Umbilical cord (tissue), 1 donor: ENCODE measurements at regions not wholly inside any gene's neighbourhood (a gene's known extent, or its start where the extent isn't known, plus 50 kb on each side); places are given as distances from the start of the nearest gene placed in this dataset.
"Not testable (repeated sequence)": the region's sequence is repeated elsewhere in the genome, so short reads cannot be mapped to it uniquely, and the experiment has no call there.

Experiments
- DNase-seq: peaks from one replicate; pipeline ENCODE4 v3.0.0-alpha.2; 2015; ENCODE audit warnings: low spot score

DNA sequence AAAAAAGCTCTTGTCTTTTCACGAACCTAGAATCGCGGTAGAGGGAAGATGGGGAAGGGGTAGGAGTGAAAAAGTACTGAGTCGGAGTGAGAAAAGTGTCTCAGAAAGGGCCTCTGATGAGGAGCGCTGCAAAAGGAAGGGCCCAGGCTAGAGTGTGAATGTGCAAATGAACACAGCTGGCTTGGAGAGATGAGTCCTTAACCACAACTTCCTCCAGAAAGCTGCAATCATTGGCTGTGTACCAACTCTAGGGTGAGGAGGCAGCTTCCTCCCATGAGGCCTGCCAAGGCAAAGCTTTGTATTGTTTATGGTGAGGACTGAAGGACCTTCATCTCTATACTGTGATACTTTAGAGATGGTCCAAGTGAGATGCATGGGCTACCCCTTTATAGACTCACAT is 566.9 kb upstream of the ANO5 start:
- DNase-seq: no peak

DNA sequence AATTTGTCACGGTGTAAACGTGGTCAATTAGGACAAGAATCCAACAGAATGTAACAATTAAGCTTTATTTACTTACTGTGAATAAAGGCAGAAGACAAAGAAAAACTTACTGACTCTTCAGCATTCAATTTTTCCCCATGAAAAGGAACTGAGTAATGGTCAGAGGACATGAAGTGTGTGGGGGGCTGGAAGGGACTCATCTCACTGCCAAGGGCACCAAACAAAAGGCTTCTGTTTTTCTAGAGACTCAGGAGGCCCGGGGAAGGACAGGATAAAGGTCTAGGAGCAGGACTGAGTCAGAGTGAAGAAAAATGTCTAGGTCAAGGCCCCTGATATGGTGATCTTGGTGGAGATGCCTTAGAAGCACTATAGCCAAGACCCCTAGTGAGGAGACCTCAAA is 564.2 kb upstream of the ANO5 start:
- DNase-seq: no peak

DNA sequence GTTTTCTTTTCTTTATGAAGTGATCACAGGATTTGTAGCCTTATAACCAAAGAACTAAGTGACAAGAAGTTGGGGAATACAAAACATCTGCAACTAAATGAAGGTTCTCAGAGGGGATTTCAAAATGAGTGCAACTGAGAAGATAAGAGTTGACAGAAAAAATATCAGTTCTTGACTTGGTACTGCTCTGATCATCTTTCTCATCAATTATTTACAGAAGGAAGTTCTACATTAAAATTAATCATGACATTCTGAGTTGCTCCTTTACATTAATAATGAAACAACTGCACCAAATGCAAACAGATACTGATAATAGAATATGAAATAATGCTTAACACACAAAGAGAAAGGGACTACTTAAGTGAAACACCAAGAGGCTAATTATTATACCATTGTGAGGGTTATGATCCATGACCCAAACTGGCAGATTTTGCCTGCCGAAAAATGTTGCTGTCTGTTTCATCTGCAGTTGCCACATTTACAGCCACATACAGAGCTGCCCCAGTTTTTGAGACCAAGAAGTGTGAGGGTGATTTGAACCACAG is 561.9 kb upstream of the ANO5 start:
- no peak for DNase-seq

DNA sequence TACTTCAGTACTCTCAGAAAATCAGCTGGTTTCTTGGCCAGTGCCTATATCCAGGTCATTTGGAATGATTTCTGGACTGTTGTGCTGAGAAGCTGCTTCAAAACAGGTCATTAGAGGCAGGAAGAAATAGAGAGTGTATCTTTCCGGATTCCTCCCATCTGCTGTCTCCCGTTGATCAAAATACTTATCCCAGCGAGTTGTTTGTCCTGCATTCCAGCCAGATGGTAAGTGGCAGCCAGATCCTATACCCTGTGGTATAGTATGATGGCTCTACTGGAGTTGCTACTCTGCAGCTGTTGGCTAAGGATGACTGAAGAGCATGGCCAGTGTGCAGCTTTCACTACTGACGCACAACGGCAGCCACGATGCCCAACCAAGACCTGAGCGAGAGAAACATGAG is 560.9 kb upstream of the ANO5 start:
- no peak for DNase-seq

DNA sequence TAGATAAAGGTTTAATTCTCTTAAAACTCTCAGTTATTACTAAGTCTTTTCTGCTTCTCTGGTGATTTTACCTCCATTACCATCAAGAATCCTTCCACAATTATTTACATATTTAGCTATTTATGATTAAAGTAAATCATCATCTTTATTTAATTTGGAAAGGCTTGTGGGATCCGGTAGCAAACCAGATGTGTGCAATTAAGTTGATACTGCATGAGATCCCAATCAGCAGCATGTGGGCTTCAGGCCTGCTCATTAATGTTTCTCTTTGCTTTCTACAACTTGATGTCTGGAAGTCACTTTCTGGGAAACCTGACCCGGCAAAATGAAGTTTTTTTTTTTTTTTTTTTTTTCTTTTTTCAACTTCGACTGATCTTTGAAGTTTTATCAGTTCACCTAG is 558.4 kb upstream of the ANO5 start:
- no peak for DNase-seq

DNA sequence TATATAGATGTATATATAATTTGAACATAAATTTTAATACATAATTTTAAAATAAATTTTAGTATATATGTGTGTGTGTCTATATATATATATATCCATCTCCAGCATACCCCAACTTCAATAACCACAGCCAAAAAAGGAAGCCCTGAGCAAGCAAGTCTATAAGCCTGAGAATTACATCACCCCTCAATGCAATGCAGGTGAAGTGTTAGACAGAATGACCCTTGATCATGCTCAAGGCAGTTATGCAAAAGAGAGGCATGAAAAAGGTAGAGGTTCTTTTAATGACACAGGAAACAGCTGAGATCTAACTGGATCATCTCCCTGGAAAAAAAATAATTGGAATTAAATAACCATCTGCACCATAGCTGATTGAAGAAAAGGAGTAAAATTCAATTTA is 557.9 kb upstream of the ANO5 start:
- DNase-seq: no peak

DNA sequence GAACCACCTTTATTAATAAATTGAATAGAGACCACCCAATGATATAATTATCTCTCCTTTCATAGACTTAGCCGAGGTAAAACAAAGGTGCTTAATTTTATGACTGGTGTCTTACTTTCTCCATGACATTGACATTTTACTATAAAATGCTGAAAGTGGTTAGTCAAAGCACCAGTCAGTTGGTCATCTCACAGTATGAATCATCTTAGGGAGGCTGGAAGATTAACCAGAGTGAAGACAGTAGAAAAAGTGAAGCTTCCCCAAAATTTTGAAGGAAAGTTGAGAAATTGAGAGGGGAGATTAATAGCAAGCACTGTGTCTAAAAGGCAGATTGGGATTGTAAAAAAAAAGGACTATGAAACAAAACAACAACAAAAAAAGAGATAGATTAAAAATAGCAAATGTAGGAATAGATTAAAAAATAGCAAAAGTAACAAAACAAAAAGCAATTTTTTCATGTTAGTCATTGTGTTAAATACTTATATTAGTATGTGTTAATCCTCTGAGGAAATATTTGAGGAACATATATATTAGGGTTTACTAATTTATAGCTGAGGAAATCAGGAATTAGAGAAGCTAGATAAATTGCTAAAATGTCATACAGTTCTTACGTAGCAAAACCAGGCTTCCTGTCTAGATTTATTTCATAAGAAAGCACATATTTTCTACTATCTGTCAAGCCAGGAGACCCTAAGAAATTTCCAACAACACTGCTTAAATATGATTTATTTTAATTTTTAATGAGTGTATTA is 557.3 kb upstream of the ANO5 start:
- DNase-seq: no peak

DNA sequence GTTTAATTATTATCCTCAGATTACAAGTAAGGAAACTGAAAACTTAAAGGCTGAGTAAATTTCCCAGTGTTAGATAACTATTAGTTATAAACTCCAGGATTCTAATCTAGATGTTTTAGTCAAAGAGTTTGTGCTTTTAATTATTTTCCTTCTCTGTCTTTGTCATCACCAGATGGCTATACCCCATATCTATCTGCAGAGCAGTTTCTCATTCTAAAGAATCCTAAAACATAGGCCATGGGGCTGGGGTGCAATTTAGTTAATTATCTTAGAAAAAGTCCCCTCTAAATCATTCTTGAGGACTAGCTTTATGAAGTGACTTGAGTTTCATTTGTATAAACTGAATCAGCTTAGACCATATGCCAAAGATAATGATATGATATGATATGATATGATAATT is 556.3 kb upstream of the ANO5 start:
- no peak for DNase-seq

DNA sequence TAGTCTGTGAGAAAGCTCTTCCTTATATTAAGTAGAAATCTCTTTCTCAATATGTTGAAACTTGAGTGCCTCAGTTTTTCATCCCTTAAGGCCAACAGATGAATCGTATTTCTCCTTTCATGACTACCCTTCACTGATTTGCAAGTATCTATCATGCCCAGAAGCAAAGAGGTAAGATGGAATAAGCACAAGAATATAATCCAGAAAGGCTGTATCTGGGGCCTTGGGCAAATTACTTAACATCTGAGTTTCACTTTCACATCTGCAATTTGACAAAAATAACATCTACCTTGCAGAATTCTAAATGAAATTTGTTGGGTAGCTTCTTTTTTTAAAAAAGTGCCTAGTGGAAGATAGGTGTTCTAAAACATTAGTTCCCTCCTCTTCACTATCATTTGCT is 552.4 kb upstream of the ANO5 start:
- DNase-seq: no peak

DNA sequence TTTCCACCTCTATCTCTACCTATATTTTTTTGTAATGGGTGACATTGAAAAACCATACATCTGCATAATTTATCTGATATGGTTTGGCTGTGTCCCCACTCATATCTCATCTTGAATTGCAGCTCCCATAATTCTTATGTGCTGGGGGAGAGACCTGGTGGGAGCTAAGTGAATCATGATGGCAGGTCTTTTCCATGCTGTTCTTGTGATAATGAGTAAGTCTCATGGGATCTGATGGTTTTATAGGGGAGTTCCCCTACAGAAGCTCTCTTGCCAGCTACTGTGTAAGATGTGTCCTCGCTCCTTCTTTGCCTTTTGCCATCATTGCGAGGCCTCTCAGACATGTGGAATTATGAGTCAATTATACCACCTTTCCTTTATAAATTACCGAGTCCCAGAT is 551.0 kb upstream of the ANO5 start:
- DNase-seq: no peak

DNA sequence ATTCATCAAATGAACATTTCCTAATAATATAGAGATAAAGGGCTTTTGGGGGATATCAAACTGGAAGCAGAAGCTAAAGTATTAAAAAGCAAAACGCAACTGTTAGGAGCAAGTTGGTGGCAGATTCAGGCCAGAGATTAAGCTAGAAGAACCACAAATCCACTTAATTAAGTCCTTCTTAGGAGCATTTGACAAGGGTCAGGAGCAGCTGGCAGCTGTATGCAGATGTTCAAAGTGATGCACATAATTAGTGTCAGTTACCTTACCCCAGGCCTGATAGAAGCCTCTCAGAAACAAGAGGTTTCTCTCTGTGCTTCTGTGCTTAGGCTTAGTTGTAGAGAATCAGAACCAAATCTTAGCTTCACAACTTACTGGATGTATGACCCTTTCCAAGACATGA is 546.5 kb upstream of the ANO5 start:
- no peak for DNase-seq

DNA sequence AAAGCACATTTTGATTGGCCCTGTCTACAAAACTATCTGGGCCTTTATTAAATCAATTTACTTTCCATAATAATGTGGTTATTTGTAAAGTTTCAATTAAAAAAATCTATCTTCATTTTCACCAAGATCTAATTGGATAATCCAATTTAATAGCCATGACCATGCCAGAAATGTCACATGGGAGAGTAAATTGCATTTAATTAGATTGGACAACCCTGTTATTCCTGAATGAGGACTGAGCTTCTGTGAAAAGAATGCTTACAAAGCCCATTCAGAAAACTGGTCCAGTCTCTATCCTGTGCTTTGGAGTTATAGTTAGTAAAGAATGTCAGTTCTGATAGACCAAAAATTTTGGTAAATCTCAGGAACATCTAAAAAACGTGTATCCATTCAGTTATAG is 541.9 kb upstream of the ANO5 start:
- DNase-seq: no peak

DNA sequence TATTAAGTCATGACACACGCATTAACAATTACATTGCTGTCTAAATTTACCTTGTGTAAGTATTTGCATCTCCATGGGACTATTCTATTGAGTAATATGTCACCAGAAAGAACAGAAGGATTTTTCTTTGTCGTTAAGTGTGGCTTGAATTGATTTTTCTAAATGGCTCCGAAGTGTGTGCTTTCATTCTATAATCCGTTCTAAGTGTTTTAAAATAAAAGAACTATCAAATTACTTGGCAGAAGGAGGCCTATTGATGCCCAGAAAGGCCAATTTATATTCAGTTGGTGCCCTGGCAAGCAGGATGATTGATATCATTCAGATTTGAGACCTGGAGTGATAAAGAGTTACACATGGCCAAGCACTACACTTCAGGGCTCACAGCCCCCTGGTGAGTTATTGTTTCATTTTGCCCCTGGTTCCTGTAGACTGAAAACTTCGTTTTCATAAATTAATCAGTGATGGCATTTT is 538.9 kb upstream of the ANO5 start:
- DNase-seq: no peak

DNA sequence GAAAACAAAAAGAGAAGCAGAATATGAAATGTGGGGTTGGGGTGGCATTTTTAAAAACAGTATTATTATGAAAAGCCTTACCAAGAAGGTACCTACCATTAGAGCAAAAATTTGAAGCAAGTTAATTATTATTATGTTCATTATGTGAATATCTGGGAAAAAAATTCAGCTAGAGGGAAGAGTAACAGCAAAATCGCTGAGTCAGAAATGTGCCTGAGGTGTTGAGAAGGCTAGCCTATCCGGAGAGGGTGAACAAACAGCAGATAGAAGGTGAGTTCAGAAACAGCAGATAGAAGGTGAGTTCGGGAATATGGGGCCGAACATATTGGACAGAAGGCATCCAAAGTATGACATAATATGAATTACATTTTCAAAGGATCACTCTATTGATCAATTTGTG is 536.8 kb upstream of the ANO5 start:
- no peak for DNase-seq

DNA sequence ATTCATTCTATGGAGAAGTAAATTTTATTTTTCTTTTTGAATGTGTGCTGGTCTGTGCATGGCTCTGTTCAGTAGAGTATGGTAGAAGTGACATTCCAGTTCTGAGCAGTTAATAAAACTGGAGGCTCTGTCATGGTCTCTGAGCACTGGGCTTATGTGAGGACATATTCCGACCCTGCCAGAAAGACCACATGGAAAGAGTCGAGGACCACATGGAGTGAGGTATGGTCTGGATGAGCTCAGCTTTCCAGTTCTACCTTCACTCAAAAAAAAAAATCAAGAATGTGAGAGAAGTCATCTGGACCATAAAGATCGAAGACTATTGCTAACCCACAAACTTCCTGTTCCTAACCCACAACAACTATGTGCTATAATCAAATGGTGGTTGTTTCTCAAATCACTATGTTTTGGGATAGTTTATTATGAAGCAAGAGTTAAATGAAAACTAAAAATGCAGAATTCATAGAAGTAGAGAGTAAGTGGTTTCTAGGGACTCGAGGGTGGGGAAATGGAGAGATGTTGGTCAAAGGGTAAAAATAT is 534.2 kb upstream of the ANO5 start:
- DNase-seq: no peak

DNA sequence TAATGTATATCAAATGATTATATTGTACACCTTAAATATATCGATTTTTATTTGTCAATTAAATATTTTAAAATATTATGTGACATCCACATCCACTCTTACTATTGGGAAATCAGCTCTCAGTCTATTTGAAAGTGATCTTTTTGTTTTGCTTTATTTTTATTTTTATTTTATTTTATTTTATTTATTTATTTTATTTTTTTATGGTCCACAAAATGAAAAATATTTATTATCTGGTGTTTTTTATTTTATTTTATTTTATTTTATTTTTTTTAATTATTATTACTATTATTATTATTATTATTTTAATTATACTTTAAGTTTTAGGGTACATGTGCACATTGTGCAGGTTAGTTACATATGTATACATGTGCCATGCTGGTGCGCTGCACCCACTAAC is 533.5 kb upstream of the ANO5 start:
- not testable (repeated sequence) for DNase-seq

DNA sequence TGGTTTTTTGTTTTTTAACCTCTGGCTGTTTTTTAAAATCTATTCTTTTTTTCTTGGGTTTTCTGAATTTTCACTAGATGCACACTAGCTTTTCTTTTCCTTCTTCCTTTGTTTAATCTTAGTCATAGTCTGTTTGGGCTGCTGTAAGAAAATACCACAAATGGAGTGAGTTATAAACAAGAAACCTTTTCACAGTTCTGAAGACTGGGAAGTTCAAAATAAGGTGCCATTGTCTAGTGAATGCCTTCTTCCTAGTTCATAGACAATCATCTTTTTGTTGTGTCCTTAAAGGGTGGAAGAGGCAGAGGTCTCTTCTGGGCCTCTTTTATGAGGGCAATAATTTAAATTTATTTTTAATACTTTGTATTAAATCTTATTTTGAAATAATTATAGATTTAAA is 532.9 kb upstream of the ANO5 start:
- DNase-seq: no peak

DNA sequence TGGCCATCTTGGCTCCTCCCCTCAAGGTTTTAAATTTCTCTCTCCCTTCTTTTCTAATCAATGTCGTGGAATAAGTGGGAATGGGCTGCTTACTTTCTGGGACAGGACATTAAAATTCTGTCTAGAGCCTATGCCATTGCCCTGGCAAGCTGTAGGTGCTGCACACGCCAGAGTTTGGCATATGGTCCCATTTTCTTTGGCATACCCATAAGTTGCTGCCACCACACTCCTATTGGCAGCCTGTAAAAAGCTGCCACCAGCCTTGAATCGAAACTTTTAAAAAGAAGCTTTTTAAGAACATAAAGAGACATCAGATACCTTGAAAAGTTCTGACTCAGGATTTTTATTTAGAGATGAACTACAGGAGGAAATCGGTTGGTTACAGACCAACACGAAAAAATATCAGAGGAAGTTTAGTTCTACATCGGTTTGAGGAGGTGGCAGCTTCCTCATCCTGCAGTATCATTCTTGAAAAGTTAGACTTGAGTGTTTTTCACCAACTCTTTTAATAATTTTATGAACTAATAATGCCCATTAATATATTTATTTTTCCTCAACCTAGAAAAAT is 517.8 kb upstream of the ANO5 start:
- no peak for DNase-seq

DNA sequence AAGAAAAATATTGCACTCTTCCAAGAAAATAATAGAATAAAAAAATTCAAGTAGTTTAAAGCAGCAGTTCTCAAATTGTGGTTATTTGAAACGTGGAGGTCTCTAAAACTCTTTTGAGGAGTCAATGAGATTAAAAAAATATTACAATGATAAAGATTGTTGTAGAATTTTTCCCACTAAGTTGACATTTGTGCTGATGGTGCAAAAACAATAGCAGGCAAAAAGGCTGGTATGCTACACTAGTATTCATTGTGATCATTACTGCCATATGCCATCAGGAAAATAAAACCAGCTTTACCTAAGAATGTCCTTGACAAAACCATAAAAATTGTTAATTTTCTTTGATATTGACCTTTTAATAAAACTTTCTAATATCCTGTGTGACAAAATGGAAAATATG is 505.2 kb upstream of the ANO5 start:
- DNase-seq: no peak

DNA sequence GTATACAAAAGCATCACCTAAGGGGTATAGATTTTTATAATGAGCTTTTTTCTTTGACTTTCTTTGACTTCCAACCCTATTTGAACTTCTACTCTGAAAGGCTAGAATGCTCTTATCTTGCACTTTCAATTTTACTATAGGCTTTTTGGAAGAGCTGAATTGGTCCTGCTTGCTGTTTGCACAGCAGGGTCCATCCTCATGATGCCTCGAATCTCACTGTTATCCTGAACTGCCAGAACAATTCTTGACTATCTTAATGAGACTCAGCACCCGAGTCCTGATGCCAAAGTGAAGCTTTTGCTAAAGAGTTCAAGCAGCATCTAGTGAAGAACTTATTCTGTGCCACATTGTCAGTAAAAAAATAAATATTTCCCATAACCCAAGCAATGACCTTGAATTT is 488.3 kb upstream of the ANO5 start:
- DNase-seq: no peak

DNA sequence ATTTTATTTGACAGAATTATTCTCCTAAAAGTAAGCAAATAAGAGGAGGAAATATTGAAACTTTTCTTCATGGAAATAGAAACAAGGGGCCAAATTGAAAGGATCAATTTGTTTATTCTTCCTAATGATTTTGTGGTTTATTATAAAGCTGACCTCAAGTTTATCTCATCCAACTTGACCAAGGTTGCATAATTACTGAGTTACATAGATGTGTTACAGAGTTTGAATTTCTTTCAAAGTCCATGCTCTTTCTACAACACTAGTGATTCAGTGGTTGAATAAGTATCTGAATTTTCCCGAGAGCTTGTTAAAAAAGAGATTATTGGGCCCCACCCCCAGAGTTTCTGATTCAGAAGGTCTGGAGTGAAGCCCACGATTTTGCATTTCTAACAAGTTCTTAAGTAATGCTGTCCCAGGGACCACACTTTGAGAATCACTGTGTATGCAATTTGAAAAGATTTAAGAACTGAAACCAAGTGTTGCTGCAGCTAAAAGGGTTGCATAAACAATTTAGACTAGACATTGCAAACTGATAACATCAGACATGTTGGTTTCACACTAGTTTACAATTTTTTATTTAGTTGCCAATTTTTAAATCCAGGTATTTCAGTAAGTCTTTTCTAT is 485.7 kb upstream of the ANO5 start:
- no peak for DNase-seq

DNA sequence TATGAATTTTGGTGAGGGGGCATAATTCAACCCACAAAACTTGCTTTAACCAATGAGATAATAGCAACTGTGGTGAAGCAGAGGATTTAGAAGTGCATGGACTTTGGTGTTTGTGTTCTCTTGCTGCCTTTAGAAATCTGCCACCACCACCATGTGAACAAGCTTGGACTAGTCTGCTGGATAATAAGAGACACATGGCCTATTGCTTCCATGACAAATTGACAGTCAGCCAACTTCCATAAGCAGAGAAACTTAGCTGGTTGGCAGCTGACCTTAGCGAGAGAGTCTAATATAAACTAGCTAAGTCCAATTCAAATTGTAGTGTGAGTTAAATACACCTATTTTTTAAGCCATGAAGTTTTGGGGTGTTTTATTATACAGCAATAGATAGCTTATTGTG is 482.1 kb upstream of the ANO5 start:
- DNase-seq: no peak

DNA sequence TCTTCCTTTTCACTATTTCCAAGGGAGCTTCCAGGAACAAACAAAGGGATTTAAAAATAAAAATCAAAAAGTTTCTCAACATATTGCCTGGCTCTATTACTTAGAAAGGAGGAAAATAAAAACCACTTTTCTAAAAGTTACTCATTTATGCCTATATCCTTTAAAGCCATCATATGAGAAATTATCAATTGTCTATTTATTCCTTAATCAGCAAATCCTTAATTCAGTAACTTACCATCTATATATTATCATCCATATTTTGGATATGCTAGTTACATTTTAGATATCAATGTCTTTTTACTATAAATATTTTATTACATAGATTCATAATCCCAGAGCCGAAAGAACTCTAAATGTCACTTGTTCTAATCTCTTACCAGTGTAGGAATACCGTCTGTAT is 481.5 kb upstream of the ANO5 start:
- DNase-seq: no peak
